ENCODE measurements at regions not wholly inside any gene's neighbourhood (a gene's known extent, or its start where the extent isn't known, plus 50 kb on each side); places are given as distances from the start of the nearest gene placed in this dataset.

GRCh38 chr9:89771205-89771604 lies 166.4 kb downstream of the GADD45G start:
- Mint-ChIP-seq H3K27ac (no peak overlapping the region), H3K27me3 (peaks cover 59% of the 10 kb centered on the region), H3K36me3 (ENCODE audit: low read depth) (no peaks in the 10 kb centered on the region), H3K4me1 (ENCODE audit: low read depth) (peaks cover 14% of the 10 kb centered on the region), H3K9me3 (no peaks in the 10 kb centered on the region), H3K4me3 (no peak overlapping the region)
- intact Hi-C loops (cut with micrococcal nuclease), result no loop called here

- intact Hi-C loops (cut with micrococcal nuclease), result no loop called here
- no peaks in the 10 kb centered on the region for H3K36me3 Mint-ChIP-seq (ENCODE audit: low read depth)
- peaks cover 14% of the 10 kb centered on the region for H3K4me1 Mint-ChIP-seq (ENCODE audit: low read depth)
- H3K27me3 Mint-ChIP-seq, result peaks cover 62% of the 10 kb centered on the region
- no peak overlapping the region for H3K27ac Mint-ChIP-seq
- H3K9me3 Mint-ChIP-seq, result no peaks in the 10 kb centered on the region
- no peak overlapping the region for H3K4me3 Mint-ChIP-seq
Observed at GRCh38 chr9:89773170-89773569, 168.4 kb downstream of the GADD45G start.

GRCh38 chr9:89774858-89775370 lies 170.1 kb downstream of the GADD45G start:
- H3K4me1 Mint-ChIP-seq (ENCODE audit: low read depth), result peaks cover 14% of the 10 kb centered on the region
- peaks cover 58% of the 10 kb centered on the region for H3K27me3 Mint-ChIP-seq
- no peak overlapping the region for H3K4me3 Mint-ChIP-seq
- no peak overlapping the region for H3K27ac Mint-ChIP-seq
- intact Hi-C loops (cut with micrococcal nuclease), result no loop called here
- no peaks in the 10 kb centered on the region for H3K36me3 Mint-ChIP-seq (ENCODE audit: low read depth)
- no peaks in the 10 kb centered on the region for H3K9me3 Mint-ChIP-seq

- Mint-ChIP-seq H3K27ac (no peak overlapping the region), H3K9me3 (no peaks in the 10 kb centered on the region), H3K27me3 (peaks cover 64% of the 10 kb centered on the region), H3K4me3 (no peak overlapping the region), H3K4me1 (ENCODE audit: low read depth) (peaks cover 8% of the 10 kb centered on the region), H3K36me3 (ENCODE audit: low read depth) (no peaks in the 10 kb centered on the region)
- intact Hi-C loops (cut with micrococcal nuclease), result no loop called here
Observed at GRCh38 chr9:89775641-89776040, 170.8 kb downstream of the GADD45G start.

GRCh38 chr9:89776795-89777525 lies 172.1 kb downstream of the GADD45G start:
- H3K27me3 Mint-ChIP-seq, result peaks cover 64% of the 10 kb centered on the region
- H3K36me3 Mint-ChIP-seq (ENCODE audit: low read depth), result no peaks in the 10 kb centered on the region
- no peaks in the 10 kb centered on the region for H3K9me3 Mint-ChIP-seq
- no peak overlapping the region for H3K27ac Mint-ChIP-seq
- no peak overlapping the region for H3K4me3 Mint-ChIP-seq
- intact Hi-C loops (cut with micrococcal nuclease), result no loop called here
- peaks cover 8% of the 10 kb centered on the region for H3K4me1 Mint-ChIP-seq (ENCODE audit: low read depth)

- no peak overlapping the region for H3K4me3 Mint-ChIP-seq
- no peak overlapping the region for H3K27ac Mint-ChIP-seq
- H3K4me1 Mint-ChIP-seq (ENCODE audit: low read depth), result peaks cover 14% of the 10 kb centered on the region
- no peaks in the 10 kb centered on the region for H3K9me3 Mint-ChIP-seq
- peaks cover 62% of the 10 kb centered on the region for H3K27me3 Mint-ChIP-seq
- intact Hi-C loops (cut with micrococcal nuclease), result no loop called here
- no peaks in the 10 kb centered on the region for H3K36me3 Mint-ChIP-seq (ENCODE audit: low read depth)
Observed at GRCh38 chr9:89777544-89777943, 172.7 kb downstream of the GADD45G start.

GRCh38 chr9:89778100-89779090 lies 173.6 kb downstream of the GADD45G start:
- H3K36me3 Mint-ChIP-seq (ENCODE audit: low read depth), result no peaks in the 10 kb centered on the region
- H3K27me3 Mint-ChIP-seq, result peaks cover 54% of the 10 kb centered on the region
- no peak overlapping the region for H3K4me3 Mint-ChIP-seq
- intact Hi-C loops (cut with micrococcal nuclease), result no loop called here
- no peaks in the 10 kb centered on the region for H3K9me3 Mint-ChIP-seq
- no peak overlapping the region for H3K27ac Mint-ChIP-seq
- peaks cover 15% of the 10 kb centered on the region for H3K4me1 Mint-ChIP-seq (ENCODE audit: low read depth)

- Mint-ChIP-seq H3K27me3 (peaks cover 55% of the 10 kb centered on the region), H3K4me3 (no peak overlapping the region), H3K9me3 (no peaks in the 10 kb centered on the region), H3K4me1 (ENCODE audit: low read depth) (peaks cover 15% of the 10 kb centered on the region), H3K27ac (no peak overlapping the region), H3K36me3 (ENCODE audit: low read depth) (no peaks in the 10 kb centered on the region)
- intact Hi-C loops (cut with micrococcal nuclease), result loop anchor here (5.0 to 10.0 kb wide), 2 partner anchors 42 to 155 kb away; no protein-coding TSS in a partner anchor
Observed at GRCh38 chr9:89779405-89780203, 174.8 kb downstream of the GADD45G start.

- Mint-ChIP-seq H3K27me3 (peaks cover 44% of the 10 kb centered on the region), H3K4me3 (no peak overlapping the region)
Observed at GRCh38 chr9:89780959-89781358, 176.1 kb downstream of the GADD45G start.

GRCh38 chr9:89781838-89782540 lies 177.2 kb downstream of the GADD45G start:
- H3K4me3 Mint-ChIP-seq, result no peak overlapping the region
- no peaks in the 10 kb centered on the region for H3K36me3 Mint-ChIP-seq (ENCODE audit: low read depth)
- intact Hi-C loops (cut with micrococcal nuclease), result loop anchor here (5.0 to 10.0 kb wide), 2 partner anchors 45 to 157 kb away; no protein-coding TSS in a partner anchor
- H3K9me3 Mint-ChIP-seq, result no peaks in the 10 kb centered on the region
- peaks cover 36% of the 10 kb centered on the region for H3K27me3 Mint-ChIP-seq
- H3K4me1 Mint-ChIP-seq (ENCODE audit: low read depth), result peaks cover 35% of the 10 kb centered on the region
- peak overlapping the region; percentile 22 for H3K27ac Mint-ChIP-seq

More at GRCh38 chr9:89780959-89781358, 176.1 kb downstream of the GADD45G start:
- H3K27ac Mint-ChIP-seq, result peak overlapping the region; percentile 22
- intact Hi-C loops (cut with micrococcal nuclease), result loop anchor here (5.0 to 10.0 kb wide), 2 partner anchors 44 to 156 kb away; no protein-coding TSS in a partner anchor
- H3K9me3 Mint-ChIP-seq, result no peaks in the 10 kb centered on the region
- H3K4me1 Mint-ChIP-seq (ENCODE audit: low read depth), result peaks cover 25% of the 10 kb centered on the region
- H3K36me3 Mint-ChIP-seq (ENCODE audit: low read depth), result no peaks in the 10 kb centered on the region

GRCh38 chr9:89786655-89787054 lies 181.8 kb downstream of the GADD45G start:
- intact Hi-C loops (cut with micrococcal nuclease), result loop anchor here (2.0 to 10.0 kb wide), 2 partner anchors 124 to 162 kb away; no protein-coding TSS in a partner anchor
- Mint-ChIP-seq H3K27ac (peak overlapping the region; percentile 77), H3K27me3 (peaks cover 25% of the 10 kb centered on the region), H3K4me1 (ENCODE audit: low read depth) (peaks cover 49% of the 10 kb centered on the region), H3K9me3 (no peaks in the 10 kb centered on the region), H3K36me3 (ENCODE audit: low read depth) (no peaks in the 10 kb centered on the region), H3K4me3 (no peak overlapping the region)

GRCh38 chr9:89787595-89787994 lies 182.8 kb downstream of the GADD45G start:
- Mint-ChIP-seq H3K4me1 (ENCODE audit: low read depth) (peaks cover 40% of the 10 kb centered on the region), H3K27me3 (peaks cover 26% of the 10 kb centered on the region), H3K27ac (no peak overlapping the region), H3K4me3 (no peak overlapping the region), H3K9me3 (no peaks in the 10 kb centered on the region), H3K36me3 (ENCODE audit: low read depth) (no peaks in the 10 kb centered on the region)
- intact Hi-C loops (cut with micrococcal nuclease), result loop anchor here (2.0 to 10.0 kb wide), 2 partner anchors 125 to 163 kb away; no protein-coding TSS in a partner anchor

Data from dendritic cell treated with granulocyte-macrophage colony-stimulating factor and Interleukin-4, amounts not matched to agents 40 ng/mL and 50 ng/mL, for 4 days (primary cell).